Stimulated activated CD8-positive, alpha-beta memory T cell treated with anti-CD3 and anti-CD28 coated beads, Interleukin-7, amount 100 ng/mL, for 48 hours (primary cell): ENCODE measurements at regions not wholly inside any gene's neighbourhood (a gene's known extent, or its start where the extent isn't known, plus 50 kb on each side); places are given as distances from the start of the nearest gene placed in this dataset.

Source experiments
- DNase-seq, 2 donors: peaks; one replicate each; pipeline ENCODE4 v3.0.0-alpha.2; 2020; ENCODE audit warnings: low read depth in 1 of 2; ENCODE audit errors: extremely low read depth in 1 of 2

GRCh38 chr17:36752096-36752888 lies 150.9 kb downstream of the MRM1 start:
- DNase-seq, result no peak

GRCh38 chr17:36755586-36755985 lies 154.2 kb downstream of the MRM1 start:
- peak in 1 of 2 donors; percentile 9 for DNase-seq

GRCh38 chr17:36756695-36757094 lies 155.3 kb downstream of the MRM1 start:
- no peak for DNase-seq

GRCh38 chr17:36760425-36760824 lies 159.0 kb downstream of the MRM1 start:
- DNase-seq, result no peak

- DNase-seq, result no peak
Measured at GRCh38 chr17:36761203-36761950, 160.0 kb downstream of the MRM1 start.

- DNase-seq, result no peak
Measured at GRCh38 chr17:36765436-36766043, 164.2 kb downstream of the MRM1 start.

- DNase-seq, result no peak
Measured at GRCh38 chr17:36768394-36768793, 167.0 kb downstream of the MRM1 start.

GRCh38 chr17:36773039-36773438 lies 164.2 kb upstream of the LHX1 start:
- no peak for DNase-seq

- no peak for DNase-seq
Measured at GRCh38 chr17:36777118-36777517, 160.2 kb upstream of the LHX1 start.

GRCh38 chr17:36778448-36778847 lies 158.8 kb upstream of the LHX1 start:
- DNase-seq, result no peak

- no peak for DNase-seq
Measured at GRCh38 chr17:36779550-36779949, 157.7 kb upstream of the LHX1 start.

- no peak for DNase-seq
Measured at GRCh38 chr17:36784633-36785032, 152.6 kb upstream of the LHX1 start.

GRCh38 chr17:36786867-36787266 lies 150.4 kb upstream of the LHX1 start:
- no peak for DNase-seq

GRCh38 chr17:36791150-36791941 lies 145.9 kb upstream of the LHX1 start:
- no peak for DNase-seq

- DNase-seq, result no peak
Measured at GRCh38 chr17:36791942-36792475, 145.3 kb upstream of the LHX1 start.

- no peak for DNase-seq
Measured at GRCh38 chr17:36792849-36793248, 144.4 kb upstream of the LHX1 start.

- DNase-seq, result no peak
Measured at GRCh38 chr17:36793976-36794375, 143.3 kb upstream of the LHX1 start.

- no peak for DNase-seq
Measured at GRCh38 chr17:36807496-36808179, 129.6 kb upstream of the LHX1 start.

GRCh38 chr17:36808180-36808661 lies 129.1 kb upstream of the LHX1 start:
- no peak for DNase-seq

GRCh38 chr17:36812762-36813161 lies 124.5 kb upstream of the LHX1 start:
- DNase-seq, result no peak
